Skeletal muscle tissue (tissue), 3 donors: ENCODE measurements at regions not wholly inside any gene's neighbourhood (a gene's known extent, or its start where the extent isn't known, plus 50 kb on each side); places are given as distances from the start of the nearest gene placed in this dataset.

Experiments
- H3K27ac ChIP-seq: one replicate; pipeline ENCODE4 v1.7.0; 2013; ENCODE audit warnings: mild to moderate bottlenecking, low read depth, low read length, inconsistent platforms
- H3K27me3 ChIP-seq, 3 donors: one replicate each; pipeline ENCODE4 v1.7.0; 2013; ENCODE audit warnings: low read length in 3 of 3; ENCODE audit not compliant: control insufficient read depth in 3 of 3, insufficient read depth in 3 of 3
- H3K36me3 ChIP-seq, 3 donors: one replicate each; pipeline ENCODE4 v1.7.0; 2013; ENCODE audit warnings: low read length in 3 of 3; ENCODE audit not compliant: control insufficient read depth in 3 of 3, insufficient read depth in 3 of 3
- H3K4me1 ChIP-seq, 3 donors: one replicate each; pipeline ENCODE4 v1.7.0; 2013; ENCODE audit warnings: low read length in 3 of 3, mild to moderate bottlenecking in 3 of 3; ENCODE audit not compliant: control insufficient read depth in 3 of 3, insufficient read depth in 3 of 3
- H3K4me3 ChIP-seq, 3 donors: one replicate each; pipeline ENCODE4 v1.7.0; 2013; ENCODE audit warnings: low read length in 3 of 3
- H3K9ac ChIP-seq, 3 donors: one replicate each; pipeline ENCODE4 v1.7.0; 2013; ENCODE audit warnings: low read length in 3 of 3, mild to moderate bottlenecking in 3 of 3, moderate library complexity in 2 of 3, low read depth in 1 of 3
- H3K9me3 ChIP-seq, 3 donors: one replicate each; pipeline ENCODE4 v1.7.0; 2013; ENCODE audit warnings: low read length in 3 of 3; ENCODE audit not compliant: control insufficient read depth in 3 of 3
- donor health status: Osteomylitis.

GRCh38 chr3:117080872-117081271, 371.3 kb downstream of the TUSC7 start:
- H3K36me3 ChIP-seq = no peaks in the 10 kb centered on the region
- no peak overlapping the region for H3K9ac ChIP-seq
- H3K4me3 ChIP-seq = no peak overlapping the region
- no peaks in the 10 kb centered on the region for H3K27me3 ChIP-seq
- no peaks in the 10 kb centered on the region for H3K9me3 ChIP-seq
- no peaks in the 10 kb centered on the region for H3K4me1 ChIP-seq
- no peak overlapping the region for H3K27ac ChIP-seq

- Histone ChIP-seq H3K4me3 (no peak overlapping the region), H3K9me3 (no peaks in the 10 kb centered on the region), H3K9ac (no peak overlapping the region), H3K27ac (no peak overlapping the region), H3K27me3 (no peaks in the 10 kb centered on the region), H3K4me1 (no peaks in the 10 kb centered on the region), H3K36me3 (no peaks in the 10 kb centered on the region)
Measured at GRCh38 chr3:117084277-117084676, 374.7 kb downstream of the TUSC7 start.

- Histone ChIP-seq H3K9ac (no peak overlapping the region), H3K4me3 (no peak overlapping the region), H3K27me3 (no peaks in the 10 kb centered on the region), H3K4me1 (no peaks in the 10 kb centered on the region), H3K36me3 (no peaks in the 10 kb centered on the region), H3K9me3 (no peaks in the 10 kb centered on the region), H3K27ac (no peak overlapping the region)
Measured at GRCh38 chr3:117084739-117085270, 375.2 kb downstream of the TUSC7 start.

GRCh38 chr3:117091676-117092075, 382.1 kb downstream of the TUSC7 start:
- no peaks in the 10 kb centered on the region for H3K9me3 ChIP-seq
- H3K4me1 ChIP-seq = no peaks in the 10 kb centered on the region
- no peak overlapping the region for H3K9ac ChIP-seq
- no peaks in the 10 kb centered on the region for H3K36me3 ChIP-seq
- no peak overlapping the region for H3K4me3 ChIP-seq
- no peak overlapping the region for H3K27ac ChIP-seq
- no peaks in the 10 kb centered on the region for H3K27me3 ChIP-seq

- no peaks in the 10 kb centered on the region for H3K4me1 ChIP-seq
- no peaks in the 10 kb centered on the region for H3K27me3 ChIP-seq
- no peaks in the 10 kb centered on the region for H3K36me3 ChIP-seq
- H3K4me3 ChIP-seq = no peak overlapping the region
- H3K9me3 ChIP-seq = no peaks in the 10 kb centered on the region
- no peak overlapping the region for H3K27ac ChIP-seq
- no peak overlapping the region for H3K9ac ChIP-seq
Measured at GRCh38 chr3:117096549-117096948, 387.0 kb downstream of the TUSC7 start.

GRCh38 chr3:117097351-117097750, 387.8 kb downstream of the TUSC7 start:
- Histone ChIP-seq H3K4me1 (no peaks in the 10 kb centered on the region), H3K27ac (no peak overlapping the region), H3K9me3 (no peaks in the 10 kb centered on the region), H3K4me3 (no peak overlapping the region), H3K36me3 (no peaks in the 10 kb centered on the region), H3K27me3 (no peaks in the 10 kb centered on the region), H3K9ac (no peak overlapping the region)

GRCh38 chr3:117101697-117102096, 392.1 kb downstream of the TUSC7 start:
- no peaks in the 10 kb centered on the region for H3K4me1 ChIP-seq
- H3K36me3 ChIP-seq = no peaks in the 10 kb centered on the region
- H3K9me3 ChIP-seq = no peaks in the 10 kb centered on the region
- no peak overlapping the region for H3K27ac ChIP-seq
- H3K27me3 ChIP-seq = no peaks in the 10 kb centered on the region
- no peak overlapping the region for H3K4me3 ChIP-seq
- no peak overlapping the region for H3K9ac ChIP-seq

GRCh38 chr3:117102426-117102825, 392.8 kb downstream of the TUSC7 start:
- Histone ChIP-seq H3K9me3 (no peaks in the 10 kb centered on the region), H3K4me1 (no peaks in the 10 kb centered on the region), H3K4me3 (no peak overlapping the region), H3K36me3 (no peaks in the 10 kb centered on the region), H3K27ac (no peak overlapping the region), H3K27me3 (no peaks in the 10 kb centered on the region), H3K9ac (no peak overlapping the region)

GRCh38 chr3:117103675-117104074, 394.1 kb downstream of the TUSC7 start:
- H3K36me3 ChIP-seq = no peaks in the 10 kb centered on the region
- no peaks in the 10 kb centered on the region for H3K9me3 ChIP-seq
- no peaks in the 10 kb centered on the region for H3K4me1 ChIP-seq
- H3K27me3 ChIP-seq = no peaks in the 10 kb centered on the region
- H3K27ac ChIP-seq = no peak overlapping the region
- H3K9ac ChIP-seq = no peak overlapping the region
- no peak overlapping the region for H3K4me3 ChIP-seq

GRCh38 chr3:117104381-117104780, 394.8 kb downstream of the TUSC7 start:
- no peaks in the 10 kb centered on the region for H3K27me3 ChIP-seq
- no peaks in the 10 kb centered on the region for H3K9me3 ChIP-seq
- H3K4me3 ChIP-seq = no peak overlapping the region
- no peaks in the 10 kb centered on the region for H3K36me3 ChIP-seq
- no peak overlapping the region for H3K27ac ChIP-seq
- no peak overlapping the region for H3K9ac ChIP-seq
- H3K4me1 ChIP-seq = no peaks in the 10 kb centered on the region

GRCh38 chr3:117104792-117105191, 395.2 kb downstream of the TUSC7 start:
- Histone ChIP-seq H3K27ac (no peak overlapping the region), H3K27me3 (no peaks in the 10 kb centered on the region), H3K36me3 (no peaks in the 10 kb centered on the region), H3K9ac (no peak overlapping the region), H3K4me3 (no peak overlapping the region), H3K4me1 (no peaks in the 10 kb centered on the region), H3K9me3 (no peaks in the 10 kb centered on the region)
